ENCODE measurements at regions not wholly inside any gene's neighbourhood (a gene's known extent, or its start where the extent isn't known, plus 50 kb on each side); places are given as distances from the start of the nearest gene placed in this dataset.

DNA sequence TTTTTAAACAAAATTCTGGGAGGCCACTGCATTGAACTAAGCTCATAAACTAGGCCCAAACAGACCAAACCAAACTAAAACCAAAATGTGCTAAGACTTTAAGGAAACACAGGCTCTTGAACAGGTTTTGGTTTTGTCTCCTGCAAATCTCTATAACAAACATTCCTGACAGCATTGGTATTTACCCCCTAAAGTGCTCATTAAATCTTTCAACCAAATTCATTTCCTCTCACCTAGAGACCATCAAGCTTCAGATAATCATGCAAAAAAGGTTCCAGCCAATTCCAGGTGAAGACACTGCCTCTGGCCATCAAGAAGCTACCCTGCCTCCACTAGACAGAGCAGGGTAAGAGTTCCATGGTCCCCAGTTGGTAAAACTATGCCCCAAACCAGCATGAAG lies 951.2 kb upstream of the MIR17HG start:
- H3K9me3 Mint-ChIP-seq = peaks cover 0 to 24% (median 9%) of the 10 kb centered on the region in 7 donors
- no peak overlapping the region for H3K4me3 Mint-ChIP-seq
- DNase-seq (no peak), ATAC-seq (ENCODE audit: low read depth in 2 of 2) (no peak)
- H3K36me3 Mint-ChIP-seq = no peaks in the 10 kb centered on the region
- H3K27me3 ChIP-seq (ENCODE audit: control insufficient read depth, insufficient read depth, low read length) = no peaks in the 10 kb centered on the region
- no peak overlapping the region for H3K27ac ChIP-seq (ENCODE audit: insufficient read depth, low read length, poor library complexity, severe bottlenecking)
- H3K4me1 Mint-ChIP-seq = no peaks in the 10 kb centered on the region
- H3K4me1 ChIP-seq (ENCODE audit: control insufficient read depth, insufficient read depth, low read length, poor library complexity, severe bottlenecking) = no peaks in the 10 kb centered on the region
- no peak overlapping the region for H3K4me3 ChIP-seq (ENCODE audit: low read depth, low read length)
- no peak overlapping the region for H3K27ac Mint-ChIP-seq
- H3K27me3 Mint-ChIP-seq = no peaks in the 10 kb centered on the region
- H3K36me3 ChIP-seq (ENCODE audit: control insufficient read depth, insufficient read depth, low read length) = no peaks in the 10 kb centered on the region
- H3K9me3 ChIP-seq (ENCODE audit: control insufficient read depth in 2 of 2, low read length in 2 of 2) = peaks cover under 1 to 9% of the 10 kb centered on the region in 2 experiments

DNA sequence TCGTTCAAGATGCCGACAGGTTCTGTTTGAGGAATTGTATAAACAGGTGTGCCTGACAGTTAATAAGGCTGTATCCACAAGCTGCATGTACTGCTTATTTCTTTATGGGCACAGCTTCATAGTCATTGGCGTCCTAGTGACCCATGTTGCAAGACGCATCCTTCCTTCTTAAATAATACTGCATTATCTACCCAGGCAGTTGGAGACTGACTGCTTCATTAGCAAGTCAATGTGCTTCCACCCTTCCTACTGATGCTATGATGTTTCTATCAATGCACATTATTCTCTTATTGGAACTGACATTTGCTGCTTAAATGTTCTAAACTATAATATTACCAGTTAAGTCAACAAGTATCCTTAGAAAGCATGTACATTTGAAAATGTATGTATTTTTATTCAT lies 950.0 kb upstream of the MIR17HG start:
- no peak for DNase-seq
- Histone ChIP-seq H3K9me3 (ENCODE audit: control insufficient read depth in 2 of 2, low read length in 2 of 2) (peaks cover 2 to 9% of the 10 kb centered on the region in 2 experiments), H3K36me3 (ENCODE audit: control insufficient read depth, insufficient read depth, low read length) (no peaks in the 10 kb centered on the region), H3K4me1 (ENCODE audit: control insufficient read depth, insufficient read depth, low read length, poor library complexity, severe bottlenecking) (no peaks in the 10 kb centered on the region), H3K27ac (ENCODE audit: insufficient read depth, low read length, poor library complexity, severe bottlenecking) (no peak overlapping the region), H3K4me3 (ENCODE audit: low read depth, low read length) (no peak overlapping the region), H3K27me3 (ENCODE audit: control insufficient read depth, insufficient read depth, low read length) (no peaks in the 10 kb centered on the region)
- Mint-ChIP-seq H3K27ac (no peak overlapping the region), H3K27me3 (no peaks in the 10 kb centered on the region), H3K4me3 (no peak overlapping the region), H3K9me3 (peaks cover 0 to 24% (median 8%) of the 10 kb centered on the region in 7 donors), H3K4me1 (no peaks in the 10 kb centered on the region), H3K36me3 (no peaks in the 10 kb centered on the region)
- no peak for ATAC-seq (ENCODE audit: low read depth in 2 of 2)

DNA sequence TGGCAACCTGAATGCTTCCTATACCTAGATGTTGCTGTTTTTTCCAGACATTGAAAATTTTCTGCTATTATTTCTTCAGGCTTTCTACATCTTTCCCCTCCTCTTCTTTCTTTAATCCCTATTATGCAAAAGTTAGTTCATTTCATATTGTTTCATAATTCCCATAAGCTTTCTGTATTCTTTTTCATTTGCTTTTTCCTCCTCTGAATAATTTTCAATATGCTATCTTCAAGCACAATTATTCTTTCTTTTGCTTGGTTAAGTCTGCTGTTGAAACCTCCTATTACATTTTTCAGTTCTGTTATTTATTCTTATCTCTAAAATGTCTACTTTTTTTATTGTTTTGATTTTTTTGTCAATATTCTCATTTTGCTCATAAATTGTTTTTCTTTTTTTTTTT lies 947.1 kb upstream of the MIR17HG start:
- Mint-ChIP-seq H3K27ac (peak overlapping the region in 1 of 3 donors; percentile 53), H3K4me3 (no peak overlapping the region), H3K27me3 (no peaks in the 10 kb centered on the region), H3K9me3 (peaks cover 7 to 24% (median 11%) of the 10 kb centered on the region in 7 donors), H3K4me1 (no peaks in the 10 kb centered on the region), H3K36me3 (no peaks in the 10 kb centered on the region)
- no peaks in the 10 kb centered on the region for H3K4me1 ChIP-seq (ENCODE audit: control insufficient read depth, insufficient read depth, low read length, poor library complexity, severe bottlenecking)
- ATAC-seq (ENCODE audit: low read depth in 2 of 2) (no peak), DNase-seq (no peak)
- H3K27ac ChIP-seq (ENCODE audit: insufficient read depth, low read length, poor library complexity, severe bottlenecking) = no peak overlapping the region
- H3K4me3 ChIP-seq (ENCODE audit: low read depth, low read length) = no peak overlapping the region
- H3K36me3 ChIP-seq (ENCODE audit: control insufficient read depth, insufficient read depth, low read length) = no peaks in the 10 kb centered on the region
- no peaks in the 10 kb centered on the region for H3K27me3 ChIP-seq (ENCODE audit: control insufficient read depth, insufficient read depth, low read length)
- peaks cover 4 to 16% of the 10 kb centered on the region in 2 experiments for H3K9me3 ChIP-seq (ENCODE audit: control insufficient read depth in 2 of 2, low read length in 2 of 2)

DNA sequence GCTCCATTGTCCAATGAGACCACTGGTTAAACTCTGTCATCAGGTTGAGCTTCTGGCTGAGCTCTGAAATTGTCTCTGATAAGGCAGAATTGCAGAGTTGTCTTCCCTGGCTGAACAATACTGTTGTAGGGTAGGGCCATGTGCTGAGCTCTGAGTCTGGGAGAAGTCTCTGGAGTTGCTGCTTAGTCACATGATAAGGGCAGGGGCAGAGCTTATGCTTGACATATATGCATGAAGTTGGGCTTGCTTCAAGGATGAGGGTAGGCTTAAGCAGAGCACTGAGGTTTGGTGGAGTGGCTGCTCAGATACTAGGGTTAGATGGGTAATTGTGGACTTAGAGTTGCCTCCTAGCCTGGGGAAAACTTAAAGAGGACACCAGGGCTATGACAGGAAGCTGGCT lies 946.3 kb upstream of the MIR17HG start:
- Mint-ChIP-seq H3K4me3 (no peak overlapping the region), H3K27ac (no peak overlapping the region), H3K4me1 (no peaks in the 10 kb centered on the region)

DNA sequence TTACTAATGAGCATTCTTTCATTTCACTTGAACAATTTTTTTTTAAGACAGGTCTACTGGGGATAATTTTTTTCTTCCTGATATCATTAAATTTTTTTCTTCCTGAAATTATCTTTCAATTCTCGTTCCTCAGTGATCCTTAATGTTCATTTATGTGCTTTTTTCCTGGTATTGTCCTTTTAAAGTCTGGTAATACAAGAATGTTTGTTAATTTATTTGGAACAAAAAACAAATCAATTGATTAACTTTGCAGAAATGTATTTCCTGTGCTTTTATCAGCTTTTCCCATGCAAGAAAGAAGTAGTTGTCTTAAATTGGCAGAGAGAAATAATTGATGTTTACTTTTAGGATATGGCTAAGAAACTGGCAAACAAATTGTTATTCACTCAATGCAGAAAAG lies 945.4 kb upstream of the MIR17HG start:
- no peaks in the 10 kb centered on the region for H3K4me1 ChIP-seq (ENCODE audit: control insufficient read depth, insufficient read depth, low read length, poor library complexity, severe bottlenecking)
- H3K36me3 Mint-ChIP-seq = no peaks in the 10 kb centered on the region
- H3K4me3 ChIP-seq (ENCODE audit: low read depth, low read length) = no peak overlapping the region
- H3K36me3 ChIP-seq (ENCODE audit: control insufficient read depth, insufficient read depth, low read length) = no peaks in the 10 kb centered on the region
- H3K27me3 Mint-ChIP-seq = no peaks in the 10 kb centered on the region
- no peaks in the 10 kb centered on the region for H3K4me1 Mint-ChIP-seq
- H3K9me3 Mint-ChIP-seq = peaks cover 5 to 26% (median 9%) of the 10 kb centered on the region in 7 donors
- no peaks in the 10 kb centered on the region for H3K27me3 ChIP-seq (ENCODE audit: control insufficient read depth, insufficient read depth, low read length)
- H3K27ac Mint-ChIP-seq = no peak overlapping the region
- DNase-seq (no peak), ATAC-seq (ENCODE audit: low read depth in 2 of 2) (no peak)
- peaks cover 4 to 16% of the 10 kb centered on the region in 2 experiments for H3K9me3 ChIP-seq (ENCODE audit: control insufficient read depth in 2 of 2, low read length in 2 of 2)
- no peak overlapping the region for H3K4me3 Mint-ChIP-seq
- H3K27ac ChIP-seq (ENCODE audit: insufficient read depth, low read length, poor library complexity, severe bottlenecking) = no peak overlapping the region

More for the DNA sequence above, 946.3 kb upstream of the MIR17HG start:
- Histone ChIP-seq H3K27ac (ENCODE audit: insufficient read depth, low read length, poor library complexity, severe bottlenecking) (no peak overlapping the region), H3K27me3 (ENCODE audit: control insufficient read depth, insufficient read depth, low read length) (no peaks in the 10 kb centered on the region), H3K36me3 (ENCODE audit: control insufficient read depth, insufficient read depth, low read length) (no peaks in the 10 kb centered on the region), H3K4me3 (ENCODE audit: low read depth, low read length) (no peak overlapping the region), H3K4me1 (ENCODE audit: control insufficient read depth, insufficient read depth, low read length, poor library complexity, severe bottlenecking) (no peaks in the 10 kb centered on the region), H3K9me3 (ENCODE audit: control insufficient read depth in 2 of 2, low read length in 2 of 2) (peaks cover 4 to 16% of the 10 kb centered on the region in 2 experiments)
- no peak for ATAC-seq (ENCODE audit: low read depth in 2 of 2)
- no peak for DNase-seq
- H3K27me3 Mint-ChIP-seq = no peaks in the 10 kb centered on the region
- no peaks in the 10 kb centered on the region for H3K36me3 Mint-ChIP-seq
- peaks cover 7 to 29% (median 10%) of the 10 kb centered on the region in 7 donors for H3K9me3 Mint-ChIP-seq

DNA sequence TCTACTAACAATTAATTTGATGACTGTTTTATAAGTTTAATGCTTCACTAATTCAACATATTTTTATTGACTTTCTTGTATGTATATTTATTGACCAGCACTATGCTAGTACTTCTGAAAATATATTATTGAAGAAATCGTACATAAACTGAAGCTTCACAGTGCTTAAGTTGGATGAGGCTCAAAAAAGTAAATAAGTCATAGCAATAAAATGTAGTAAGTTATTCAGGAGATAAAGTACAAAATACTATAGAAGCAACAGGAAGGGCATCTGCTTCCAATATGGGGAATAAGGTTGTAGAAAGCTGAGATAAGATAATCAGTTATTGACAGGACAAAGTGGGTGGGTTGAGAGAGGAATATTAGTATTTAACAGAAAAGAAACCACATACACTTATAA lies 944.9 kb upstream of the MIR17HG start:
- peaks cover 7 to 26% (median 9%) of the 10 kb centered on the region in 7 donors for H3K9me3 Mint-ChIP-seq
- H3K4me3 ChIP-seq (ENCODE audit: low read depth, low read length) = no peak overlapping the region
- DNase-seq (no peak), ATAC-seq (ENCODE audit: low read depth in 2 of 2) (no peak)
- no peaks in the 10 kb centered on the region for H3K27me3 ChIP-seq (ENCODE audit: control insufficient read depth, insufficient read depth, low read length)
- no peak overlapping the region for H3K27ac Mint-ChIP-seq
- no peaks in the 10 kb centered on the region for H3K36me3 ChIP-seq (ENCODE audit: control insufficient read depth, insufficient read depth, low read length)
- no peaks in the 10 kb centered on the region for H3K4me1 Mint-ChIP-seq
- no peaks in the 10 kb centered on the region for H3K4me1 ChIP-seq (ENCODE audit: control insufficient read depth, insufficient read depth, low read length, poor library complexity, severe bottlenecking)
- no peak overlapping the region for H3K4me3 Mint-ChIP-seq
- no peaks in the 10 kb centered on the region for H3K36me3 Mint-ChIP-seq
- H3K9me3 ChIP-seq (ENCODE audit: control insufficient read depth in 2 of 2, low read length in 2 of 2) = peaks cover 4 to 11% of the 10 kb centered on the region in 2 experiments
- H3K27me3 Mint-ChIP-seq = no peaks in the 10 kb centered on the region
- no peak overlapping the region for H3K27ac ChIP-seq (ENCODE audit: insufficient read depth, low read length, poor library complexity, severe bottlenecking)

DNA sequence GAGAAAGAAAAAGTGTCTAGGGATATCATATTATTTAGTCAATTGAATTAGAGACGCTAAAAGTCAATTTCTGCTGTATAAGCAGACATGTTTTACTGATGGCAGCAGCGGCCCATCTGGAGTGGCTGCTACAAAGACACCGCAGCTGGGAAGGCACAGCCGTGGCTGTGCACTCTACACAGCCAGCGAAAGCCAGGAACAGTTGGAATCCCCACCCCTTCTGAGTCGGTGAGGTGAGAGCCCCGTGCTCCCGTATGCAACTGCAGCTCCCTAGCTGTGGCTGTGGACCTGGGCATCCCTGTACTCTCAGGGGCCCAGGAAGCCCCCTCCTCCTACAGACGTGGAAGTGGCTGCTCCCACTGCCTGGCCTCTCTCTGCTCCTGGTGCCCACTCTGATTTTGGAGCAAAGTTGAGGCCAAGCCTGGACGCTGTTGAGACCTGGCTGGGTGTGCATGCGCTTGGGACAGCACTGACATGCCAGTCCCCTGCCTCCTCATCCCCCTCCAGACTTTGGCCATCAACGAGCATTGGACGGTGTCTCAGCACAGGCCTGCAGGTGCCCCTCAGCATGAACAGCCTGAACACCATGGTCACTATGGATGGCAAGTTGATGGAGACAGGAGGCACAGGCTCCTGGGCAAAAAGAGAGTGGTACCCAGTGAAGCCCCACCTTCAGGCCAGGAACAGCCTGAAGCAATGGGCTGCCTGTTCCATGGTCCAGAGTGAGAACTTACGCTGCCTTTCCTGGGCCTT lies 944.0 kb upstream of the MIR17HG start:
- no peaks in the 10 kb centered on the region for H3K4me1 Mint-ChIP-seq
- Histone ChIP-seq H3K4me1 (ENCODE audit: control insufficient read depth, insufficient read depth, low read length, poor library complexity, severe bottlenecking) (no peaks in the 10 kb centered on the region), H3K4me3 (ENCODE audit: low read depth, low read length) (no peak overlapping the region), H3K36me3 (ENCODE audit: control insufficient read depth, insufficient read depth, low read length) (no peaks in the 10 kb centered on the region), H3K9me3 (ENCODE audit: control insufficient read depth in 2 of 2, low read length in 2 of 2) (peaks cover 4 to 10% of the 10 kb centered on the region in 2 experiments), H3K27me3 (ENCODE audit: control insufficient read depth, insufficient read depth, low read length) (no peaks in the 10 kb centered on the region), H3K27ac (ENCODE audit: insufficient read depth, low read length, poor library complexity, severe bottlenecking) (no peak overlapping the region)
- H3K27ac Mint-ChIP-seq = no peak overlapping the region
- no peak for DNase-seq
- H3K36me3 Mint-ChIP-seq = no peaks in the 10 kb centered on the region
- H3K9me3 Mint-ChIP-seq = peaks cover 6 to 28% (median 9%) of the 10 kb centered on the region in 7 donors
- H3K4me3 Mint-ChIP-seq = no peak overlapping the region
- no peaks in the 10 kb centered on the region for H3K27me3 Mint-ChIP-seq
- no peak for ATAC-seq (ENCODE audit: low read depth in 2 of 2)

DNA sequence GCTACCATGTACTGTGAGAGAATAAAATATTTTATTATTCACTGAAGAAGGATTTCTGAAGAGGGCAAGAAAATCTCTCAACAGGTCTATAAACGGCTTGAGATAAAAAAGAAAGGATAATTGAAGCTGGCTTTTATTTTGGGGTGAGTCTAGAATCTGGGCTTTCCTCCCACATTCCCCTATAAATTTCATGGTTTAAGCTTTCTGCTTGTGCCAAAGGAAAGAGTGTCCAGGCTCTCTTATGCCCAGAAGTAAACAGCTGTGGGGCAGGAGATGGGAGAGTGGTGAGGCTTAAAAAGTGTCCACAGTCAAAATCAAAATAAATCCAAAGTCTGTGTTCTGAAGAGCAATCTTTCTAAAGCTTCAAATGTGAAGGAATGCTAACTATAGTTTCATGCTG lies 942.2 kb upstream of the MIR17HG start:
- no peak overlapping the region for H3K4me3 ChIP-seq (ENCODE audit: low read depth, low read length)
- no peak overlapping the region for H3K27ac ChIP-seq (ENCODE audit: insufficient read depth, low read length, poor library complexity, severe bottlenecking)
- H3K27me3 ChIP-seq (ENCODE audit: control insufficient read depth, insufficient read depth, low read length) = no peaks in the 10 kb centered on the region
- no peaks in the 10 kb centered on the region for H3K36me3 Mint-ChIP-seq
- peaks cover 4 to 6% of the 10 kb centered on the region in 2 experiments for H3K9me3 ChIP-seq (ENCODE audit: control insufficient read depth in 2 of 2, low read length in 2 of 2)
- H3K4me1 ChIP-seq (ENCODE audit: control insufficient read depth, insufficient read depth, low read length, poor library complexity, severe bottlenecking) = no peaks in the 10 kb centered on the region
- no peaks in the 10 kb centered on the region for H3K4me1 Mint-ChIP-seq
- no peak overlapping the region for H3K4me3 Mint-ChIP-seq
- ATAC-seq (ENCODE audit: low read depth in 2 of 2) (no peak), DNase-seq (no peak)
- H3K27ac Mint-ChIP-seq = no peak overlapping the region
- no peaks in the 10 kb centered on the region for H3K36me3 ChIP-seq (ENCODE audit: control insufficient read depth, insufficient read depth, low read length)
- H3K27me3 Mint-ChIP-seq = no peaks in the 10 kb centered on the region
- H3K9me3 Mint-ChIP-seq = peaks cover 3 to 22% (median 7%) of the 10 kb centered on the region in 7 donors

All from CD4-positive, CD25-positive, alpha-beta regulatory T cell (primary cell).